SKM-1 treated with dmso at 0.1 percent for 144 hours (cell line): ENCODE measurements at regions not wholly inside any gene's neighbourhood (a gene's known extent, or its start where the extent isn't known, plus 50 kb on each side); places are given as distances from the start of the nearest gene placed in this dataset.

Experiments
- DNase-seq: peaks from one replicate; lab custom pipeline; 2025; ENCODE audit not compliant: unreplicated experiment; lab: John Stamatoyannopoulos, UW

DNA sequence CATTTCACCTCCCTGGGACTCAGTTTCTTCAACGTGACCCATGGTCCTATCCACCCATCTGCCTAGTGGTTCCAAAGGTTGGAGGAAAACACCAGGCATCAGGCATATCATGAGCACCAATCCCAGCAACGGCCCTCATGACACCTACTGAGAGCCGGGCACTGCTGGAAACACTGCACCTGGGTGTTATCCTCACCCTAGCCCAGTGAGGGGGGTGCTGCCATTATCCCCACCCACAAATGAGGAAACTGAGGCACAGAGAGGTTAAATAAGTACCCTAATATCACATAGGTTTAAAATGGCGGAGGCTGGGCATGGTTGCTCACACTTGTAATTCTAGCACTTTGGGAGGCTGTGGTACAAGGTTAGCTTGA, 206.9 kb downstream of the MATN1 start:
- no peak for DNase-seq

DNA sequence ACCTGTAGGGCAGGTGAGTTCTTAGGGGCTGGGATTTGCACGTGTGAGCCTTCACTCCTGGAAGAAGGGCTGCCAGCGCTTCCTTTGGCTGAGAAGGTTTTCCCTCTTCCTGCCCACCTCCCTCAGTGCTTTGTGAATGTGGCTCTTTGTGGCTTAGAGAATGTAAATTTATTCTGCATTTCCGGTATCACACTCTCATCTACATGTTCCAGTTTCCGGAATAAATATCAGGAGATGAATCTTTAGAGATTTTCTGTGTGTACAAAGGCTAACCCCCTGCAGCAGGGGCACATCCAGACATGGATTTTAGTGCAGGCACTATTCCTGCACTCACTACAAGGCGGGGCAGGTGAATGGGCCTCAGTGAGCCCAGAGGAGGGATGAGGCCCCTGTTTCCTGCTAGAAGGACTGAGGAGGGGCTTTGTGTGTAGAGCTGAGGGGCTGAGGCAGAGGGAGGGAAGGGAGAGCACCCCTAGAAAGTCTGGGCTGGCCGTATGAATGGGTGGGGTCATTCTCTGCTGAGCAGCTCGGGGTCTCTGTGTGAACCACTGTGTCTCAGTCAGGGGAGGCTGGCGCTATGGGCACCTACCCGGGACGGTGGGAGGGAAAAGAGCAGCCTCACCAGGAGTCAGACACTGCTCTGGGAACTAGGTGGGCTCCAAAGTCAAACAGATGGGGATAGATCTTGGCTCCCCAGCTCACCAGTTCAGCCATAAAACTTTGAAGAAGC, 207.5 kb downstream of the MATN1 start:
- no peak for DNase-seq

- DNase-seq: no peak
These were observed 208.4 kb downstream of the MATN1 start for GRCh38 chr1:30514945-30515344.

DNA sequence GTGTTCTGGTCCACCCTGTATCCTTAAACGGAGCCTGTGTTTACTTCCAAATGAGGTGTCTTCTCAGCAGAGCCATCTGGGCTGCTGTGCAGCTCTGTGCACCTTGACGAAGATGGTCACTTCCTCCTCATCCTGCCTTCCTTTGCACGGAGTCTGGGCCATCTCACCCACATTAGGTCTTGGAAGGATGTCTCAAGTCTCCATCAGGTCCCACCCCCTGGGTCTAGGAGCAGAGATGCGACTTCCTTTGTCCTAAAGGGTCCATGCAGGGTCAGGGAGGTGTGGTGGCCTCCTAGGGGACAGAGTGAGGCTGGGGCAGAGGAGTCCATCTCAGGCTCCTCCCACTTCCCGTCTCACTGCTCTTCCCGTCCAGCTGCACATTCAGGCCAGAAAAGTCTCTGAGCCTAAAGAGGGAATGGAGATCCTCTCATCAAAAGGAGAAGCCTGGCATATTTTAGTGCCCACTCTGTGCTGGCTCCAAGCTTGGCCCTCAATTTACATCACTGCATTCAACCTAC, 209.2 kb downstream of the MATN1 start:
- no peak for DNase-seq

DNA sequence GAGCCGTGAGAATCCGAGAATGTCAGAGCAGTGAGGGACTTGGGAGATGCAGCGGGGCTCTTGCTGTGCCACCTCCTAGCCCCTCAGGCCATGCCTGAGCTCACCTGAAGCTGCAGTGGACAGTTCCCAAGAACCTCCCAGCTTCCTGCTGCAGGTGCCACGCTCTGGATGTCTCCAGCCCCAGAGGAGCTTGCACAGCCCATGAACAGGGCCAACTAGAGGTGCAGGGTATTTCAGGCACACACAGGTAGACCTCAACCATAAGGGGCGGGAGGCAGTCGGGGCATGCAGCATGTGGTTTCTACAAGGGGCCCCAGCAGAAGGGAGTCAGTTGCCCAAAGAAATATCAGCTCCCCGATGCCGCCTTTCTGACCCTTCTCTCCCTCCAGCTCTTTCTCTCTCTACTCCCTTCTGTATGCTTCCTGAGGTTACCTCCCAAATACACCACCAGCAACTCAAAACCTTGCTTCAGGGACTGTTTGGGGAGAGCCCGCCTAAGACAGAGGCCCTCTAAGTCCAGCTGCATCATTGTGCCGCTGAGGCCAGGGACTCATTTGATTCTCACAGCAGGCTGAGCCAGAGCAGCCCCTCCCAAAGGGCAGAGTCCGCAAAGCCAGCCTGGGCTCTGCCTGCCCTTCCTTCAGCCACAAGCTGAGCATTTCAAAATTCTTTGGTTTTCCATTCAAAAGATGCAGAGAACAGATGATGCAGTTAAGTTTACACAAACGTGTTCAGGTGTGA, 209.8 kb downstream of the MATN1 start:
- no peak for DNase-seq

DNA sequence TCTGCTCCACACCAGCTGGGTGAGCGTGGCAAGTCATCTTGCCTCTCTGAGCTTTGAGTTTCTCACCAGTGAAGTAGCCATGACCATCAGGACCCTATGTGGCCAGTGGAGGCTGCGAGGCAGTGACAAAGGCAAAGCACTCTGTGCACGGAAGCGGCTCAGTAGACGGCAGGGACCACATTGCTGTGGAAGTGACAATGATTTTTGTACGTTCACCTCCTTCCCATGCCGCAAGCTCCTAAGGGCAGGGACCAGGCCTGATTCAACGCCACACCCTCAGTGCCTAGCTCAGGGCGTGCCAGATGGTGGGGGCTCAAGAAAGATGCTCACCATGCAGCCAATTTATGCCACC, 210.5 kb downstream of the MATN1 start:
- DNase-seq: no peak

GRCh38 chr1:30511991-30512913, 211.1 kb downstream of the MATN1 start:
- no peak for DNase-seq

DNA sequence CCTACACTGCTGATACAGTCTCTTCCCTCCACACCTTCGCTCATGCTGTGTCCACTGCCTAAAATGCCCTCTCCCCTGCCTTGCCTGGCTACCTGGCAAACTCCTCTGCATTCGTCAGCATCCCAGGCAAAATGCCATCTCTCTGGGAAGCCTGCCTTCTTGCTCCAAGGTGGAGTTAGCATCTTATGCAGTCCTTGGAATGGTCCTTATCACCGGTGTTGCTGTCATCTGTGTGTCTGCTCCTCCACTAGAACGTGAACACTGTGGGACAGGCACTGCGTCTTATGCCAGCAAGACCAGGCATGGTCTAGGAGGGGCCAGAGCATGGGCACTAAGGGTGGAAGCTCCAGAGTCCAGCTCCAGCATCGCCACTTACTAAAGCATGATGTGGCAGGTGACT, 211.8 kb downstream of the MATN1 start:
- DNase-seq: no peak

- no peak for DNase-seq
These were observed 212.3 kb downstream of the MATN1 start for GRCh38 chr1:30511106-30511505.

- DNase-seq: no peak
These were observed 213.7 kb downstream of the MATN1 start for GRCh38 chr1:30509670-30510069.

DNA sequence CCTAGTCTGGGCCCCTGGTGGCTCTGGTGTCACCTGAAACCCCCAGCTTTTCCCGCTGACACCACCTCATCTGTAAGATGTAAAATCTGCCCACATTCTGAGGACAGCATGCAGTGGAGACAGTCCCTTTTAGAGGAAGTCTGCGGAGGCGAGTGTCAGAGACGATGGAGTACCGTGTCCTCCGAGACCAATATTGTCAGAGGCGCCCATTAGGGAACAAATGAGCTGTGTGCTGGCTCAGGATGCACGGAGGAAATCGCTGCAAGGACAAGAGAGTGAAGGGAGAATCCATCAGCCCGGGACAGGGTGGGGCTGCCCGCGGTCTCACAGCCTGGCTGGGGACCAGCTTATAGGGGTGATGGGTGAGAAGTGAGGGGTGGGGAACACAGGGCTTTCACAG, 214.8 kb downstream of the MATN1 start:
- DNase-seq: no peak

- DNase-seq: no peak
These were observed 215.3 kb downstream of the MATN1 start for GRCh38 chr1:30508175-30508448.

GRCh38 chr1:30507401-30508174, 215.8 kb downstream of the MATN1 start:
- DNase-seq: no peak

DNA sequence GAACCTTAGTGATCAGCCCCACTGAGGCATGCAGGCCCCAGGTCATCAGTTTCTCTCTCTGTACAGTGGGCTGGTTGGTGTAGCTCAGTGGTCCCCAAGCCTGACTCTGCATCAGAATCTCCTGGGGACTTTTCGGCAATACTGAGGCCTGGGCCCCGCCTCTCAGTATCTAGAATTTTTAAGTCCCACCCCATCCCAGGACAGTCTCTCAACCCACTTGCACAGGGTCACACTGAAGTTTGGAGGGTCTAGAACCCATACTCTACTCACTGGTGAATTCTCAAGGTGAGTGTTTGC, 216.4 kb downstream of the MATN1 start:
- DNase-seq: no peak

DNA sequence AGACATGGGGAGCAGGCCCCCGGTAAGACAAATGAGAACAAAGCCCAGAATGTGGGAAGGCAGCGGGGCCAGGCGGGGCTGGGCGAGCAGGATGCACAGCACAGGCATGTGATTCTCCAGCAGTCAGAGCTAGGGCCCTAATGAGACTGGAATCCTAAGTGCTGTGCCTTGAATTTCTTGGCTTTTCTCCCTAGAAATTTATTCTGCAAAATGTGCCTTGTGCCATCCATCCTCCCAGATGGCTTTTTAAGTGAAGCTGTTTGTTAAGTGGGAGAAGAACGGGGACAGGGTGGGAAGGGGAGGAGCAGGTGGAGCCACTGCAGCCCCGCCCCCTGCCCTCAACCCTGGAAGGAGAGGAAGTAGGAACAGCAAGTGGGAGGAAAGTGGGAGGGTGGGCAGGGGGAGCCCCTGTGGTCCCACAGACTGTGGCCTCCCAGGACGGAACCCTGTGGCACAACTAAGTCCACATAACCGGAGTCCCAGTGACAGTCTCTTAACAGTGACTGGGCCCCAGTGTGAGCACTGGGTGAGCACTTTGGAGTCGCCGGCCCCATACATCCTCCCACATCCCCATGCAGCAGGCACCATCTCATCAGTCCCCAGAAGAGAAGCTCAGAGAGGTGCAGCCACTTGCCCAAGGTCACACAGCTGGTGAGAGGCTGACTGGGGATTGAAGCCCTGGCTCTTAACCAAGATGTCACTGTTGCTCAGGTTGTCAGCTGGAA, 216.9 kb downstream of the MATN1 start:
- DNase-seq: no peak

DNA sequence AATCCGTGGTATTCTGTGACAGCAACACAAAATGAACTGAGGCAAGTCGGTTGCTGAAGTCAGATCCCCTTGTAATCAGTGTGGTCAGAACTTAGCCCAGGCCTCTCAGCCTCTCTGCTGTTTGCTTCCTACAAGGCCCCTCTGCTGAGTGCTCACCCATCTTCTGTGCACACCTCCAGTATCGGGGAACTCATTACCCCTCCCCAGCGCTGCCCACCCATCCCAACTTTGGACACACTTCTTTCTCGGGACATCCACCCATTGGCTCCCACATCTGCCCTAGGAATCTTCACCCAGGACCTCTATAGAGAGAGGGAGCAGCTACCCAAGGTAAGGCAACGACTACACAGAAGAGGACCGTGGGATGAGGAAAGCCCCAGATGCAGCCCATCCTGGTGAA, 217.5 kb downstream of the MATN1 start:
- no peak for DNase-seq

DNA sequence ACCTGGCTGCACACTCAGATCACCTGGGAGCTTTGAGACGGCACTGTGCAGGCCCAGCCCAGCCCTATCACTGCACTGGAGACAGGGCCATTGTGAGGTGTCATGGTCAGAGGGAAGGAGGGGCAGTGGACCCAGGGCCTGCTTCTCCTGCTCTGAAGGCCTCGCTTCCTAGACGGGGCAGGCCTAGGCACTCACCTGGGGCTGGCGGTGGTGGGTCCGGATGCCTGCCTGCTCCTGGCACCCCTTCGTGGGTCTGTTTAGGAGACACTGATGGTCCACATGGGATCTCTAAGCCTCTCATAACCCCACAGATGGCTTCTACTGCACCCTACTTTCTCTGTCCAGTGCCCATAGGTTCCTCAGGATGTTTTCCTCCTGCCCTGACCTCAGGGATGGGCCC, 230.9 kb downstream of the MATN1 start:
- no peak for DNase-seq

- DNase-seq: no peak
These were observed 231.6 kb downstream of the MATN1 start for GRCh38 chr1:30491831-30492230.

DNA sequence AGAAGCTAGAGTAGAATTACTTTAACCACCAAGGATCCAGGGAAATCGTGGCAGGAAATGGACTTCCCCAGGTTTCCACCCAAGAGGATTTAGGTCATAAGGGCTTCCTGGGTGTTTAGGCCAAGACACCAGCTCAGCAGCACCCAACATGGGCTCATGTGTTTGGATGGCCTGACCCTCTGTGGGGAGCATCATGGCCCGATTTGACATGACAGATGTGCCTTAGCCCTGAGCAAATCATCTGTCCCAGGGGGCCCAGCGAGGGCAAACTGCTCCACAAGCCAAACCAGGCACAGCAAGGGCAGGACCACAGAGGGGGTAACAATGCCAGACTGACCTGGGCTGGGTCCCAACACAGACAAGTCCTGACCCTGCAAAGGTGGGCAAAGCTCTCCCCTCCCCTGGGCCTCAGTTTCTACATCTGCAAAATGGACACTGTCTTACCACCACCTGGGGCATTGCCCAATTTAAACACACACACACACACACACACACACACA, 232.8 kb downstream of the MATN1 start:
- DNase-seq: no peak

- no peak for DNase-seq
These were observed 233.5 kb downstream of the MATN1 start for GRCh38 chr1:30489737-30490389.
